Mucosa of descending colon (tissue), 3 donors: ENCODE measurements at regions not wholly inside any gene's neighbourhood (a gene's known extent, or its start where the extent isn't known, plus 50 kb on each side); places are given as distances from the start of the nearest gene placed in this dataset.

Experiments
- ATAC-seq: fragments of 200-7000 bp; cut with Tn5 transposase; one replicate; pipeline ENCODE4 v1.9.1; 2020; ENCODE audit warnings: mild to moderate bottlenecking, moderate library complexity
- DNase-seq, 3 donors: peaks; one replicate each; pipeline ENCODE4 v3.0.0-alpha.2; 2020
- H3K36me3 ChIP-seq: fragments of 200-600 bp; one replicate; pipeline ENCODE4 v1.8.0; 2021; ENCODE audit warnings: low read depth, mild to moderate bottlenecking
- H3K4me1 ChIP-seq: fragments of 200-600 bp; one replicate; pipeline ENCODE4 v1.8.0; 2021; ENCODE audit warnings: low read depth, mild to moderate bottlenecking
- H3K4me3 ChIP-seq: fragments of 200-600 bp; one replicate; pipeline ENCODE4 v1.8.0; 2021; ENCODE audit warnings: mild to moderate bottlenecking
- H3K9me3 ChIP-seq: fragments of 200-600 bp; one replicate; pipeline ENCODE4 v1.8.0; 2021; ENCODE audit warnings: mild to moderate bottlenecking
- CTCF ChIP-seq: fragments of 200-600 bp; IDR thresholded peaks from one replicate; pipeline ENCODE4 v1.8.0; 2022; ENCODE audit warnings: antibody characterized with exemption, mild to moderate bottlenecking
- intact Hi-C, 2 donors: fragments of 100-400 bp; cut with DNase I in 1 of 2; cut with micrococcal nuclease in 1 of 2; formaldehyde crosslinking; loops; one replicate each; pipeline versions ENCODE4 v1.11.0 to v1.11.1; 2022; cut with DNase I, micrococcal nuclease
- donor health status: DM: no; HTN: no; CAD: no; lungs with moderate emphysema.
- donor health status: DM: no; HTN: no; CAD: no.
- donor health status: DM: no; HTN: yes; CAD: no.

DNA sequence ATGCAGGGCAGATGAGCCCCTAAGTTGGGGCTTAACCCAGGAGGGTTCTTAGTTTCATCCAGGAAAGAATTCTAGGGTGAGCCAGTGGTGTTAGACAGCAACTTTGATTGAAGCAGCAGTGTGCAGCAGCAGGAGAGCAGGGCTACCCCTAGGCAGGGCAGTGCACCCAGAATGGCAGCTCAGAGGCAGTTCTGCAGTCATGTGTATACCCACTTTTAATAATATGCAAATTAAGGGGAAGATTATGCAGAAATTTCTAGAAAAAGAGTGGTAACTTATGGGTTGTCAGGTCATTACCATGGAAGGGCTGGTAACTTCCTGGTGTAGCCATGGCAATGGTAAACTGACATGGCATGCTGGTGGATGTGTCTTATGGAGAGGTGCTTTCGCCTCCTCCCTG is 297.5 kb downstream of the PCNX1 start:
- Histone ChIP-seq H3K4me1 (no peaks in the 10 kb centered on the region), H3K36me3 (no peaks in the 10 kb centered on the region), H3K9me3 (no peaks in the 10 kb centered on the region), H3K4me3 (no peak overlapping the region)
- no peak for ATAC-seq
- DNase-seq = no peak
- intact Hi-C loops = no loop called here
- no peak for TF ChIP-seq CTCF

GRCh38 chr14:71206123-71206522 is 298.9 kb downstream of the PCNX1 start:
- DNase-seq (no peak), ATAC-seq (no peak)
- no peak for TF ChIP-seq CTCF
- intact Hi-C loops = no loop called here
- no peaks in the 10 kb centered on the region for H3K36me3 ChIP-seq
- H3K4me3 ChIP-seq = no peak overlapping the region
- no peaks in the 10 kb centered on the region for H3K9me3 ChIP-seq
- H3K4me1 ChIP-seq = no peaks in the 10 kb centered on the region

DNA sequence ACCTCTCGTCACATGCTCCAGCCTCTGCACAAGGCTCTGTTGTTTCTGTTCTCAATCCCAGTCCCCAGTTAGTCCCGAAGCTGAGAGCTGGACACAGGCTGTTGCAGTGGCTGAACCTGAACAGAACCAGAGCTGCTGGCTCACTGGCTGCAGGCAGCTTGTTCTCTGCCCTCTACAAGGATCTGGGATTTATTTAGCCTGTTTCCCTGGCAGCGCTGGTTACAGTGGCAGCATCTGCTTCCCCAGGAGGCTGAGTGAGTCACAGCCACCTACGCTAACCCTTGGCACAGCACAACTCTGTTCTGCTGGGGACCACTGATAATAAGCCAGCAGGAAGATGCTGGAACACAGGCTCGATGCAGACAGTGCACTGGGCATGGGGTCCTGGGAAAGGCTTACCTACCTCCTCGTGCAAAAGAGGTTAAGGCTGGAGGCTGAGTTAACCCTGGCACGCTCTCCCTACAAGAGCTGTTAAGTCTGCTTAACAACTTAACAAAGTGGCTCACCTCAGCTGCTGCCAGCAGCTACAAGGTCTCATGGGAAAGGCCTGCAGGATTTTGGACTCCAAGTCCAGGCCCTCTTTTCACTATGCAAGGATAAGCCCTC is 299.6 kb downstream of the PCNX1 start:
- ATAC-seq (no peak), DNase-seq (no peak)
- TF ChIP-seq CTCF = no peak
- intact Hi-C loops = no loop called here
- Histone ChIP-seq H3K9me3 (no peaks in the 10 kb centered on the region), H3K36me3 (no peaks in the 10 kb centered on the region), H3K4me1 (no peaks in the 10 kb centered on the region), H3K4me3 (no peak overlapping the region)

DNA sequence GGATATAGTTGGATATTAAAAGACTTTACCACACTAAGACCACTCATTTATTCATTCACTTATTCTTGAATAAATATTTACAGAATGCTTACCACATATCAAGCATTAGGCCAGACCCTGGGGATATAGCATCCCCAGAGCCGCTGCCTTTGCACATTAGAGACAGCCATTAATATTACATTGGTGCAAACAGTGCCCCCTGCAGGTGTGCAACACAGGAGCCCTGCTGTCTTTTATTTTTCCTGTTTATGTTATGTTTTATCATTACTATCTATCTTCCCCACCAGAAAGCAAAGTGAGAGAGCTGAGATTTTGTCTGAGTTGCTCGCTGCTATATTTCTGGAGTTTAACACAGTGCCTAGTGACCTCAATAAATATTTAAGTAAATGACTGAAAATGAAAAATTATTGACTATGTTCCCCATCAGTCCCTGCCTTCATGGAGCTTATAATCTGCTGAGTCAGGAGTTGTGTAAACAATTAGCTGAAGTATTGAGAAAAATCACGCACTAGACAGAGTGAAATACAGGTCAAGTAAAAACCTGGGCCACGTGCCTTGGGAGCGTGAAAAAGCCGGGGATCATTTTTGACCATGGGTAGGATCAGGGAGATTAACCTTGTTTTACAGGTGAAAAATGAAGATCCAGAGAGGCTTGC is 301.6 kb downstream of the PCNX1 start:
- H3K4me3 ChIP-seq = no peak overlapping the region
- no peaks in the 10 kb centered on the region for H3K9me3 ChIP-seq
- no peak for TF ChIP-seq CTCF
- no peaks in the 10 kb centered on the region for H3K4me1 ChIP-seq
- no peak for DNase-seq
- H3K36me3 ChIP-seq = no peaks in the 10 kb centered on the region
- intact Hi-C loops = no loop called here
- ATAC-seq = no peak

- no peak for ATAC-seq
- no peak for DNase-seq
- Histone ChIP-seq H3K9me3 (no peaks in the 10 kb centered on the region), H3K4me3 (no peak overlapping the region), H3K4me1 (no peaks in the 10 kb centered on the region), H3K36me3 (no peaks in the 10 kb centered on the region)
- no peak for TF ChIP-seq CTCF
- intact Hi-C loops = no loop called here
These were observed 302.6 kb downstream of the PCNX1 start for GRCh38 chr14:71209888-71210287.

GRCh38 chr14:71212093-71212492 is 304.8 kb downstream of the PCNX1 start:
- Histone ChIP-seq H3K4me3 (no peak overlapping the region), H3K9me3 (peaks cover 2% of the 10 kb centered on the region), H3K4me1 (no peaks in the 10 kb centered on the region), H3K36me3 (no peaks in the 10 kb centered on the region)
- ATAC-seq = no peak
- no peak for DNase-seq
- no peak for TF ChIP-seq CTCF
- intact Hi-C loops = no loop called here
